GM18511 (cell line): ENCODE measurements at regions not wholly inside any gene's neighbourhood (a gene's known extent, or its start where the extent isn't known, plus 50 kb on each side); places are given as distances from the start of the nearest gene placed in this dataset.
"Not testable (repeated sequence)": the region's sequence is repeated elsewhere in the genome, so short reads cannot be mapped to it uniquely, and the experiment has no call there.

Source experiments
- ATAC-seq: cut with Tn5 transposase; IDR thresholded peaks from one replicate; pipeline ENCODE4 v1.9.1; 2021; ENCODE audit warnings: mild to moderate bottlenecking, moderate library complexity; ENCODE audit not compliant: unreplicated experiment

- no peak for ATAC-seq
Measured at GRCh38 chr1:184889166-184889565, 85.1 kb downstream of the NIBAN1 start.

DNA sequence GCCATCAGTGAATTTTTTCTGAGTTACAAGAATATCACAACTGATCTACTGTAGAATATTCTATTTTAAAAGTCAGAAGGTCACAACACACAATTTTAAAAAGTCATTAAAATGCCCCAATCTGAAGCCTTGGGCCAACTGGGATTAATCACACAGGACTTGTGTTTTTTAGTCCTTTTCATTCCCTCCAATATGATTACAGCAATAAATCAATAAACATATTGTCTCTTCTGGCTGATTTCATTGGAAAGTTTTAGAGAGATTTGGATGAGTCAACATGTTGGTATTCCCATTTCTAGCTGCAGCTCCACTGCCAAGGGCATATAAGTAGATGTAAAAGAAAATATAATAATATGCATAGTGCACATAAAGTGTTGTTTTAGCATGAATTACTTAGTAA lies 85.8 kb downstream of the NIBAN1 start:
- ATAC-seq = no peak

GRCh38 chr1:184882957-184883815 lies 91.1 kb downstream of the NIBAN1 start:
- ATAC-seq = no peak

- ATAC-seq = peak; percentile 60
Measured at GRCh38 chr1:184881941-184882913, 92.1 kb downstream of the NIBAN1 start.

DNA sequence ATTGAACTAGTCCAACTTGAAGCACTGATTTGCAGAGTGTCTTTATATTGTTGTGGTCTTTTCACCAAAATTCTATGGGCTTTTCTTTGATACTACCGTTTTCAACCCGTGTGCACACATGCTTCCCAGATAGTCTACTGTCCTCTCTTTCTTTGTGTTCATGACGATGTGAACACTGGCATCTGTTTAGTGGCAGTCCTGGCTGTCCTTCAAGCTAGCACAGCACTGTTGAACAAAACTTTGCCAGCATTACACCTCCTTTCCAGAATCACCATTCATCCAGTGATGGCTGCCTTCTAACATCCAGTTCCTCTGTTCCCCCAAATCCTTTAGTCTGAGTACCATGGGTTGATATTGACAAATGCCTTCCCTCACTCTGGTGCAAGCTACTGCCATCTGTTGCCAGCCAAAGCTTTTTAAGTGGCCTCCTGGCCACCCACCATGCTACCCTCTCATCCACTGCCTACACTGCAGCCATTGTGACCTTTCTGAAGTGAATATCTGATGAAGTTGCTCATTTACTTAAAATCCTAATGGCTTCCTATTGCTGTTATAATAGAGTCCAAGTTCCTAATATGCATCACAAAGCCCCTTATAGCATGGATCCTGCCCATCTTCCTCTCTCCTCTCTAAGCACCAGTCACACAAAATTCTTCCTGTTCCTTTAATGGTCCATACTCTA lies 94.3 kb downstream of the NIBAN1 start:
- no peak for ATAC-seq

DNA sequence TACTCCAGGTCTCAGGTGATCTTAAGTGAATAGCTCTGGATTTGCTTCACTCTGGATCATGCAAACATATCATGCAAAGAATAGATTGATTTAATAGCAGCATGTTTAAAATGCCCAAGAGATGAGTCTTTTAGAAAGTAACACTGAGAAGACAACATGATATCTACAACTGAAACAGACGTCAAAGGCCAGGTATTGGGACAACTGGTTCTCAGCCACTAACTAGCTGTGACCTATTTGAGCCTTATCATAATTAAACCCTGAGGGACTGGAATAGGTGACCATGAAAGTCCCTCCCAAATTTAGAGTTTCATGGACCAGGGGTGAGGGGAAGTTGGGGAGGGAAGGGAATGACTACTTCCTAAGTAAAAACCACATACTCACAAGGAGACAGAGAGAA lies 95.7 kb downstream of the NIBAN1 start:
- ATAC-seq = no peak

- no peak for ATAC-seq
Measured at GRCh38 chr1:184878002-184878401, 96.3 kb downstream of the NIBAN1 start.

- not testable (repeated sequence) for ATAC-seq
Measured at GRCh38 chr1:184876015-184876414, 98.3 kb downstream of the NIBAN1 start.

GRCh38 chr1:184875218-184875617 lies 99.1 kb downstream of the NIBAN1 start:
- no peak for ATAC-seq

DNA sequence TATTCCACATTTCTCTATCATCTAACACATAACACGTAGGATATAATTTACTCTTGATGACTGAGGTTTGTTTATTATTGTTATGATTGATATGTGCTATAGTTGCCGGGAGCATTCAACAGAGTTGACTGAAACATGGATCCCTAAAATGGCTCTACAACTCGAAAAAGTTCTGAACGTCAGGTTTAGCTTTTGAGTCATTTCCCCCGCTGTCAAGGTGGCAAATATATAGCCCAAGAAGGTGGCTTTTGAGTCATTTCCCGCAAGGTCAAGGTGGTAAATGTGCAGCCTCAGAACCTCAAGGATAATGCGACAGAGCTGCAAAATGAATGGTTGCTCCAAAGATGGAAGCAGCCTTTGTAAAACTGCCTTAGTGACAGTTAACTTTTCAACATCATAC lies 104.0 kb downstream of the NIBAN1 start:
- no peak for ATAC-seq

- ATAC-seq = no peak
Measured at GRCh38 chr1:184867866-184868689, 106.2 kb downstream of the NIBAN1 start.

- peak; percentile 97 for ATAC-seq
Measured at GRCh38 chr1:184866991-184867788, 107.1 kb downstream of the NIBAN1 start.

GRCh38 chr1:184866586-184866985 lies 107.7 kb downstream of the NIBAN1 start:
- ATAC-seq = peak; percentile 19

DNA sequence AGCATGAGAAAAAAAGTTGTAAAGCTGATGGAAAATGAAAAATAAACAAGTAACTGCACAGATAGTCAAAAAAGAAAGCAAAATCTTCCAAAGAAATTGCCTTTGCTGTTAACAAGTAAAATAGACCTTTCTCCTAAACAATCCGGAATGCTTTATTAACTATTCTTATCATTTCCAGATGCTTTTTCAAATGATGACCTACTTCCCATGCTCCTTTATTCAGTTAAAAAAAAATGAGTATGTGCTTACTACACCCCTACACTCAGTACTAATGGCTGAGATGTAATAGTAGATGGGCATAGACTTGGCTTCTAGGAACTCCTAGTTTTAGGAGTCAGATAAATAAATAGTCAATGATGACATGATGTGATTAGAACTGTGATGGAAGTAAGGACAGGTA lies 108.5 kb downstream of the NIBAN1 start:
- no peak for ATAC-seq

GRCh38 chr1:184861755-184862336 lies 107.2 kb upstream of the EDEM3 start:
- no peak for ATAC-seq

DNA sequence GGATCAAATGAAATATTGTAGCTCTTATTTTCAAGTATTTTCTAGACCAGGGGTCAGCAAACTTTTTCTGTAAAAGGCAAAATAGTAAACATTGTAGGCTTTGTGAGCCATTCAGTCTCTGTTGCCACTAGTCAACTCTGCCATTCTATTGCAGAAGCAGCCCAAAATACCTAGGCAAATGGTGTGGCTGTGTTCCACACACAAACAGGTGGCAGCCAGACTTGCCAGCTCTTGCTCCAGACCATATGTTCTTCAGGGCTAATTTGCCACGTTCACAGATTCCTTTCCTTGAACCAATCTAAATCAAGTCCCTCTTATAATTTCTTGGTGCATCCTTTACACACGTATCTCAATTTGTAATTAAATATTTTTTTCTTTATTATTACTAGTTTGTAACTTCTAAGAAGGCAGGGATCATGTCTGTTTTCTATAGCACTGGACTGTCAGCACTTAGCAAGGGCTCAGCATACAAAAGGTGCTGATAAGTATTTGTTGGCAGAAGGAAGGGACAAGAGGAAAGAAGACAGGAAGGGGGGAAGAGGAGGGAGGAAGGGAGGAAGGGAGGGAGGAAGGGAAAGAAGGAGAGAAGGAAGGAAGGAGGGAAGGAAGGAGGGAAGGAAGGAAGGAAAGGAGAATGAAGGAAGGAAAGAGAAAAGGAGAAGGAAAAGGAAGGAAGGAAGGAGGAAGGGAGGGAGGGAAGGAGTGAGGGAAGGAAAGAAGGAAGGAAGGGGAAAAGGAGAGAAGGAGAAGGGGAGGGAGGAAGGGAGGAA lies 106.5 kb upstream of the EDEM3 start:
- ATAC-seq = peak; percentile 74

GRCh38 chr1:184860535-184860934 lies 105.9 kb upstream of the EDEM3 start:
- peak; percentile 17 for ATAC-seq

DNA sequence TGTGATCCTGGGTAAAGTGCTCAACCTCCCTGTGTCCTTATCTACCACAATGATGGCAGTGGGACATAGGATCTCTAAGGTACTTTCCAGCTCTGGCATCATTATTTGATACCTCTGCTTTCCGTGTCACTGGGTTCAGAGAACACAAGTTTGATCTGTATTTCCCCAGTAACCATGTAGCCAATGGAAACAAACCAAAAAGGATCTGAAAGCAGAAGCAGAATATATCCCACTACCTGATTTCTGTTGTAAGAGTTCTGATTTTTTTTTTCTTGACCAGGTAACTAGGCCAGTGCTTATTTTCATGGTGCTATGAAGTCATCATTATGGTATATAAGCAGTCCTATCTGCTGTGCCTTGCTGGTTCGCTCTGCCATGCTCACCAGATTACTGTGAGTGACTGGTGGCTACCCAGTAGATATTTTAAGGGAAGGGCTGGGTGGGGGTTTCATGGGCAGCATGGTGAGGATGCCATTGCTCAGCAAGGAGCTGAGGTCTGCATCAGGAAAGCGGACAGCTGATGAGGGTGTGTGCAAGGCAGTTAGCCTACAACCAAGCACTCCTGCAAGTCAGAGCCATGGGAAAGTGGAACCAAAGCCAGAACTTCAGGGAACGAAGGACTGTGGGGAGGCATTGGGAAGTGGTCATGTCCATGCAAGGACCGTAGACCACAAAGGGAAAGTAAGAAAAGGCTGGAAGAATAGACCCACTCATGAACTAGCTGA lies 104.9 kb upstream of the EDEM3 start:
- peak; percentile 57 for ATAC-seq
